ENCODE measurements at regions not wholly inside any gene's neighbourhood (a gene's known extent, or its start where the extent isn't known, plus 50 kb on each side); places are given as distances from the start of the nearest gene placed in this dataset.
"Not testable (repeated sequence)": the region's sequence is repeated elsewhere in the genome, so short reads cannot be mapped to it uniquely, and the experiment has no call there.

DNA sequence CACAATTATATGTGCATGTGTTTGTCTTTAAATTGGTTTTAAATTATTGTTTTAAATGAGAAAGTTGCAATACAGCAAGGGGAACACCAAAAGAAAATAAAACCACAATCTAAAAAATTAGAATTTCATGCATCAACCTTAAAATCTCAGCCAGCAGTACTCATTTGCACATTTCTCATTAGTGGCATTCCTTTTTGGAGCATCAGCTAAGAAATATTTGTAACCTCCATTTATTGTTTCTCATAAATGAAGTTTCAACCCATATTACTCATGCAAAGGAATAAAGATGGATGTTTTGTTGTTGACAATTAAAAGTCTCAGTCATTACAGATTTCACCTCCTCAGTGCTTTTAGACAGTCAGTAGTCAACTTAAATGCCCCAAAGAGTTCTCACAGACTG, 160.1 kb downstream of the TBX15 start:
- no peak for DNase-seq

DNA sequence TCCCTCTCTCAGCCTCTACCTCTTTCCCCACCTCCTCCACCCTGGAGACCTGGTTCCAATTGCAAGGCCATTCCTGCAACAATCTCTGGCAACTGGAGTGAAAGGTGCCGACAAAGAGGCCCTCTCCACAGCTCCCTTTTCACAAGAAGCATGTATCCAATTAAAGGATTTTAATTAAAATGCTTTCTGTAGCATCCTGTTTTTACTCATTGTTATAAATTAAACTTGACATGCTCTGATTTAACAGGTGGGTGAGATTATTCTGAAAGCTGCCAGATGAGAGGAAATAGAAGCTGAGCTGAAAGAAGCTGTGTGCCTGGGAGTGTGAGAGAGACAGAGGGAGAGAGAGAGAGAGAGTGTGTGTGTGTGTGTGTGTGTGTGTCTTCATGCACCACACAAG, 160.5 kb downstream of the TBX15 start:
- no peak for DNase-seq

DNA sequence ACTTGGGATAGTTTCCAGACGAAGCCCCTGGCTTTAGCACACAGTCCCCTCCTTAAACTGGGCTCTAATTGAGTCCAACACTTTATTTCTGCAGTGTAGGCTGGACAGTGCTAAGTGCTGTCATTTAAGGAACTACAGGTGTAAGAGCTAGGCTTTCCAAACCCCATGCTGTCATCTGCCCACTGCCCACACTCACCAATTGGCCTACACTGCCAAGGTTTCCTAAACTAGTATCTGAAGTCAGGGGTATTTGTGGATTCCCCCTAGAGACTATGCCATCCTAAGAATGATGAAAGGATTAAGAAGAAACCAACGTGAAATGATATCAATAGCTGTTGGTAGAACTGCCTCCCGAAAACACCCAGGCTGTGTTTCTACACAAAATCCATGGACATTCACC, 160.9 kb downstream of the TBX15 start:
- DNase-seq, result no peak

DNA sequence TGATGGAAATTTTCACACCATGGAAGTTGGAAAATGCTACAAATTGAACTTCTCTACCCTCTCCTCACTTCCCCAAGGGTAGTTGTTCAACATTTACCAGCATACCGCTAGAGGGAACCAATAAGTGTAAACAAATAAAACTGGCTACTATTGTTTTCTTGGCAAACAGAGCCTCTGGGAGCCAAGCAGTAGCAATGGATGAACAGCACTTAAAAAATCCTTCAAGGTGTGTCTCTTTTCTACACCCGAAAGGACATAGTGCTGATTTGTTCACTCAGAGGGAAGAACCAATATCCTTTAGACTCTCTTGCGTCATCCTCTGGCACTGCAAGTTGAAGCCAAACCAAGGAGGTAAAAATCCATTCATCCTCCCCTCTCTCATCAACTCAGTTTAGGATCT, 161.5 kb downstream of the TBX15 start:
- no peak for DNase-seq

DNA sequence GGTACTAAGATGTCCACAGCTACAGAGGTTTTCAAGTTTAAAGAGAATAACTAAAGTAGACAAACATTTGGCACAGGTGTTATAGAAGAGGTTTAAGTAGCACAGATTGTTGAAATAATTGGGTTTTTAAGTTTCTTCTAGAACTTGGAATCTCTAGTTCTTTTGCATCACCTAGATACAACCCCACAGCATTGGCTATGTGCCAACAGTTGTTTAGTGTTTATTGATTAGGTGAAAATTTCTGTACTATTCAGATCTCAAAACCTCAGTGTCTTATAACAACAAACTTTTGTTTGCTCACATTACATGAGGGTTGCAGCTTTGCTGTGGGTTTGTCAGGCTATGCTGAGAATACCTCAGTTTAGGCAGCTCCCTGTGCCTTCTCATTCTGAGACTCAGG, 162.5 kb downstream of the TBX15 start:
- DNase-seq, result no peak

DNA sequence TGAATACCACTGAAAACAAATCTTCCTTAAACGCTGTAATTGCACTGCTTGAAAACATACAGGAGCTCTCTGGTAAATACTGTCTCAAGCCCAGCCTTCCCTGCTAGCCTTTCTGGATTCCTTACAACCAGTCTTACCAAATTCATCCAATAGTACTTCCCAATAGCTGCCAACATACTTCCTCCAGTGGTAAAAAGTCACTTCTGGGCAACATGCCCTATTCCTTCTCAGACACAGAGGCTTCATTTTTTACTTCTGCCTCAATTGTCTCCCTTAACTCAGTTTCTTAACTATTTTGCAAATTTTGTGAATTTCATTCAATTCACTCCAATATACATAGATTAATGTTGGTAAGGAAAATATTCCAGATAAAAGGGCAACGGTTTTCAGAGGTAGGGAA, 166.3 kb downstream of the TBX15 start:
- DNase-seq, result no peak

DNA sequence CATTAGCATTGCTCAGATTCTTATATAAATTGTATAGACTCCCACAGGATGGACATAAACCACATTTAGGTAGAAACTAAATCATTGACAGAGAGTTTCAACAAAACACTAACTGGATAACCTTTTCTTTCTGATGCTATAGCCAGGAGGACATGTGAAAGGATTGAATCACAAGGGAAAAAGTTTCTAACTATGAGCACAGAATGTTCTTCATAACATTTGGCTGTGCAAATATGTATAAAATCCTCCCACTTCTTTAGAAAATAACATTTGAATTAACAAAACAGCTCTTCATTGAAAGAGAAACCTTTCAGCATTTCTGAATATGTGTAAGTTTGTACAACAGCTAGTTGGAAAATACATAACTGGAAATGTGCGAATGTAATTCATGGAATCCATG, 167.3 kb downstream of the TBX15 start:
- no peak for DNase-seq

DNA sequence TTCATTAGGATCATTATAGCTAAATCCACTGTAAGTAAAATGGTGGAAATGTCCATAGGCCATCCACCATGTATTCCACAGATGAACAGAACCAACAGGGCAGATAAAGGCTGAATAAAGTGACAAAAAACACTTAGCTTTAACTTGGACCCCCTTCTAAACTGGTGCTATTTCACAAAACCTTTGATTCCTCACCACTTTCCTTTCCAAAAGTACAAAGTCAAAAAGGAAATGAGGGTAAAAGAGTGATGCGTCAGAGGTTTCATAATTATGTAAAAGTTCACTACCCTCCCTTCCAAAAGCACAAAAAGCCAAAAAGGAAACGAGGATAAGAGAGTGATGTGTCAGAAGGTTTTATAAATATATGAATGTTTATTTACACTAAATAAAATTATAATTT, 172.2 kb downstream of the TBX15 start:
- no peak for DNase-seq

DNA sequence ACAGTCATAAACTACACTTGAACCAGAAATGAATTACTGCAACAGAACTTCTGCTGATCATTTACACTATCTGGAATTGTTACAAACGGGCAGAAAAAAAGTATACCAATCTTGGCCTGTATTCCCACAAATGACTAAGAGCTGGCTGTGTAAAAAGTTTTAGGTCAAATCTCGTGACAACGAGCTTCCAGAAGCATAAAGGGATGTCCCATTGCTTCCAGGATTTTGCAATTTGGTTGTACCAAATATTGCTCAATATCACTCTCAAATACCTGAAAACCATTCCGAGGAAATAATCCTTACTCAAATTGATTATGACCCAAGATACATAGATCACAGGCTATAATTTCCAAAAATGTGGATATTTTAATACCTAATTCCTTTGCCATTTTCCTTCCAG, 175.6 kb downstream of the TBX15 start:
- no peak for DNase-seq

DNA sequence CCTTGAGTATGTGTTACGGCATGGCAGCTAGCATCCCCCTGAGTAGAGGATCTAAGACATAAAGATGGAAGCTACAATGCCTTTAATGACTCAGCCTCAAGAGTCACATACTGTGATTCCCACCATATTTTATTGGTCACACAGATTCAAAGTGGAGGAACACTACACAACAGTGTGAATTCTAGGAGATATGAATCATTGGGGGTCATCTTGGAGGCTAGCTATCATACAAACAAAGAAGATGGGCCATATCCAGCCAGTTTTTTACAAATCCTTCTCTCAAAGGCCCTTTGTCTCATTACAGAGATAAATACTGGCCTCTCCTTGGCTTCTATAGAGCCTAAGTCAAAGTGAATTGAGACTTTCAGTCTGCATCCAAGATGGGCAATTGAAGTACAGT, 177.0 kb downstream of the TBX15 start:
- DNase-seq, result no peak

DNA sequence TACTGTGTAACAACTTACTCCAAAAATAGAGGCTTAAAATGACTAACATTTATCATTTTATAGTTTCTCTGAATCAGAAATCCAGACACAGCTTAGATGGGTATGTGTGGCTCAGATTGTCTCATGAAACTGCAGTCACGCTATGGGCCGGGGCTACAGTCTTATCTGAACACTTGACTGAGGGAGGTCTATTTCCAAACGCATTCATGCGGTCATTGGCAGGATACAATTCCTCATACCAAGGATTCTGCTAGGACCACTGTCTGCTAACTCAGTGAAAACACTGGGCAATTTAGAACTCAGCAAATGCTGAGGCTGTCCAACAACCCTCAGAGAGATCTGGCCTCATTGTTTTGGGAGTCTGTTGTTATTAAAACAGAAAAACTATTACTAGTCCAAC, 178.6 kb downstream of the TBX15 start:
- DNase-seq, result no peak

DNA sequence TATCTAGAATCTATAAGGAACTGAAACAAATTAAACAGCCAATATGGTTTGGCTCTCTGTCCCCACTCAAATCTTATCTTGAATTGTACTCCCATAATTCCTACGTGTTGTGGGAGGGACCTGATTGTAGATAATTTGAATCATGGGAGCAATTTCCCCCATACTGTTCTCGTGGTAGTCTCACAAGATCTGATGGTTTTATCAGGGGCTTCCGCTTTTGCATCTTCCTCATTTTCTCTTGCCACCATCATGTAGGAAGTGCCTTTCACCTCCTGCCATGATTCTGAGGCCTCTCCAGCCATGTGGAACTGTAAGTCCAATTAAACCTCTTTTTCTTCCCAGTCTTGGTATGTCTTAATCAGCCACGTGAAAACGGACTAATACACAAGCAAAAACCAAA, 185.0 kb downstream of the TBX15 start:
- DNase-seq, result not testable (repeated sequence)

DNA sequence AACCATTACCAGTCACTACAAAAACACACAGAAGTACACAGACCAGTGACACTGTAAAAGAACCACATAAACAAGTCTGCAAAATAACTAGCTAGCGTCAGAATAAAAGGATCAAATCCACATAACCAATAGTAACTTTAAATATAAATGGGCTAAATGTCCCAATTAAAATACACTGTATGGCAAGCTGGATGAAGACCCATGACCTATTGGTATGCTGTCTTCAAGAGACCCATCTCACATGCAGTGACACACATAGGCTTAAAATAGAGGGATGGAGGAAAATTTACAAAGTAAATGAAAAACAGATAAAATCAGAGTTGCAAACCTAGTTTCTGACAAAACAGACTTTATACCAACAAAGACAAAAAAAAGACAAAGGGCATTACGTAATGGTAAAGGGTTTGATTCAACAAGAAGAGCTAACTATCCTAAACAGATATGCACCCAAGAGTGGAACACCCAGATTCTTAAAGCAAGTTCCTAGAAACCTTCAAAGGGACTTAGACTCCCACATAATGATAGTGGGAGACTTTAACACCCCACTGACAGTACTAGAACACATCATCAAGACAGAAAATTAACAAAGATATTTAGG, 196.9 kb downstream of the TBX15 start:
- DNase-seq, result no peak

DNA sequence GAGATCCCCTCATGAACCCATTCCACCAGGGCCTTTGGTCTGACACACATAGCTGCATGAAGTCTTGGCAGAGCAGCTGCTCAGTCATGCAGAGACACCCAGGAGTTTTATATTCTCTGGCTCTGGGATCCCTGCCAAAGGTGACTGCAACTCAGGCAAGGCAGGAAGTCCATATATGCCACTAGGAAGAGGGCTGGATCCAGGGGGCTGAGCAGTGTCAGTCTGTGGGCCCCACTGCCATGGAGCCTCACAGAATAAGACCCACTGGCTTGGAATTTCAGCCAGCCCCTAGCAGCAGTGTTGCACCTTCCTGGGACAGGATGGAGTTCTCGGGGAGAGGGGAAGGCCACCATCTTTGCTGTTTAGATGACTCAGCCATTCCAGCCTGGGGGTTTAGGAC, 199.7 kb downstream of the TBX15 start:
- no peak for DNase-seq

DNA sequence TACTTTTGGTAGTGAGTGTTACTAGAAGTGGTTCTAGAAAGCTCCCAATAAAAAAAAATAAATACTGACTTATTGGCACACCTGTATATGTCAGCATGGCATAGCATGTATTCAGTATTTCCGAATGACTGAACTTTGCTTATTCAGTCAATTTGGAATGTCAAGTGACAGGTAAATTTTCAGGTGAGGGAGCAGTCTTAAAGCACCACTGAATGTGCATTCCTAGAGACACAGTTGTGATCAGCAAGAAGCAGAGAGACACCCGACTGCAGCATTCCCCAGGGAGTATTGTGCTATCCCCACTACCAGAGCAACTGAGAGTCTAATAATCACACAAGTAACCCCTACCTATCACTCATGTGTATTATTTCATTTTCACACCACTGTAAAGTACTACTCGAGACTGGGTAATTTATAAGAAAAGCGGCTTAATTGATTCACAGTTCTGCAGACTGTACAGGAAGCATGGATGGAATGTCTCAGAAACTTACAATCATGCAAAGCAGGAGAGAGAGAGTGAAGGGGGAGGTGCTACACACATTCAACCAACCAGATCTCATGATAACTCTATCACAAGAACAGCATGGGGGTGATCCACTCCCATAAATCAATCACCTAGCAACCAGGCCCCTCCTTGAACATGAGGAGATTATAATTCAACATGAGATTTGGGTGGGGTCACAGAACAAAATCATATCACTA, 201.5 kb downstream of the TBX15 start:
- DNase-seq, result no peak

DNA sequence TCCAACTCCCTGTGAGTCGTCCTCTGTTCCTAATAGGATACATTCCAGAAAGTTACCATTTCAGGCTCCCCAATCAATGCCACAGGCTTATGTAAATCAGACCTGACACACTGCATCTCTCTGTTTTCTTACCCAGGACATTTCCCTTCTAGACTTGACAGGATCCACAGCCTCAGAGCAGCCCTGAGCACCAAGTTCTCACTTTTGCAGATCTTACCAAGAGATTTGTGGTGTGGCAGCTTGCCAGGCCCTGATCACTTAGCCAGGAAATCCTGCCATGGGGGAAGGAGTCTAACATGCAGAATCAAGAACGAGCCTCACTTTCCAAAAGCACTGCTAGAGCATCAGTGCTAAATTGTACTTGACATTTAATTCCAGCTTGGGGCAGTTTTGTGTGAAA, 202.9 kb downstream of the TBX15 start:
- DNase-seq, result no peak

DNA sequence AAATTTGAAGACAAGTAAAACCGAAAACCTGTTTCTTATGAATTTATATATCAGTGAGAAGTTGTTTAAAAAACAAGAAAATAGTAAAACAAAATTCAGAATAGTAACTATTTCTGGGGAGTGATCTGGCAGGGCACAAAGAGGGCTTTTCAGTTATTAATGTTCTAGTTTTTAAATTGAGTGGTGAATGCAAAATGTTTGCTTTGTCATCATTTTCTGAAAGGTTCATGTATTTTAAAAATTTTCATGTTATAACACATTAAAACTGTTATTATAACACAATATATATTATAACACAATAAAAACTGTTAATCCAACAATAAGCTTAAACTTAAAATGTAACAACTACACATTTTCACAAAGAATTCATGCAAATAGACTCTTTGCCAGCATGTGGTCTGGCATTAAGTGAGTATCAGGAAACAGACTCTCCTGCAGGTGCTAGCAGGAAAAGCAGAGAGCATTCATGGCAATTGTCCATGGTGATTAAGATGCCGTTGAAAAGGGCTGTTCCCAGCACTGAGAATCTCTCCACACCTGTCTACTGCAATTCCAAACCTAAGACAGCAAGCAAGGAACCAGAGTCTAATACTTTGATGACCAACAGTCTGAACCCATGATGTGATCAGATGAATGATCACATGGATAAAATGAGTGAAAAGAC, 204.9 kb downstream of the TBX15 start:
- no peak for DNase-seq

DNA sequence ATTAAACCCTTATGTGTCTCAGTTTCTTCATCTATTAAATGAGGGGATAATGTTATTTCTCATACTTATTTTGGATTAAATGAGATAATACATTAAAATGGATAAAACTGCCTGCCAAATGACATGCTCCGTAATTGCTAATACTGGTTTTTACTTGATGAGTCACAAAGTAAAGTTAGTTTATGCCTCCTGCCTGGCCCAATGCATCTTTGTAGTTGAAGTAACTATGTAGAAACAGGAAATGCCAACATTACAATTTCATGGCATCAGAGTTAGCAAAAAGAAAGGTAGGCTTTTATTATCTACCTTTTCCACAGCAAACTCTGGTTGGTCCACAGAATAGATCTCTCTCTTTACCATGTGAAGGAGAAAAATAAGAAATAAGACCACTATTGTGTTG, 214.5 kb downstream of the TBX15 start:
- no peak for DNase-seq

DNA sequence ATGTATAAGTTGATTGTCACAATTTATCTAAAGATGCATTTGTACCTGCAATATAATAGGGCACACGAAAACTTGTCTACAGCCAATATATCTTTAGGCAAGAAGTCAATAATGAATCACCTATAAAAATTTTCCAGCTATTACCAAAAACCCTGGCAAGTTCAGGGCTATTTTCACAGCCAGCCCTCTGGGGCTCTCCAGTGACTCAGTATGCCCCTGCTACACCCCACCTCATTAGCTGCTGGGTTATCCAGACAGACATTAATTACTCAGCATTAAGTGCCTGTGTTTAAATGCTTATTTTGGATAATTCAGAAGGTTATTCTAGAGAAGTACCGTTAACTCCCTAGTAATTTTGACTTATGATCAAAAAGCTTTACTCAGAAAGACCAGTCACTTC, 220.2 kb downstream of the TBX15 start:
- no peak for DNase-seq

DNA sequence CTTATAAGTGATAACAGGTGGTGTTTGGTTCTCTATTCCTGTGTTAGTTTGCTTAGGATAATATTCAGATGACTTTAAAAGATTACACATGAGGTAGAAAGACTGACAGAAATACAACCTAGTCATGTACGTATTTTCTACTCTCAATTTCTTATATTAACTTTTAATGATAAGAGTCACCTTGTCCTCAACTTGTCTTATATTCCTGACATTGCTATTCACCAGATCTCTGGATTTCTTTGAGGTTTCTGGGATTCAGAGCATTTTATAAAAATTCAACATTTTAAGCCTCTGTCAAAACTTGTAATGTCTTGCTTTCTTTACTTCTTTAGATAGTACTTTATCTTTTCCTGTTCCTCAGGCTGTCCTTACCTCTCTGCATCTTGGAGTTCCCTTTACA, 234.2 kb downstream of the TBX15 start:
- no peak for DNase-seq

DNA sequence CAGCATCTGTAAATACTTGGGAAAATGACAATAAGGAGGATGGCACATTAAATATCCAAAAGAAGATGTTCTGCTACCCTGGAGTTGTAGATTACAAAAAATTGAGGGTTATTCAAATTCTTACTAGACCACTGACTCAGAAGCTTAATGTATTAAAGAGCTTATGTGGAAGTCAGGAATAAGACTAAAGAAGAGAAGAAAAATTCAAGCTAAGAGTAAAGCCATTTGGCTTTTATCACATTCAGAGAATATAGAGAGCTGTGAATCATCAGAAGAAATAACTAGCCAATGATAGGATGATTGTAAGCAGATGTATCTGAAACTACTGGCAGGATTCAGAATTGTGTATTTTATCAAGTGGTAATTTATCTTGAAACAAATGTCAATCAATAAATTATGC, 237.0 kb downstream of the TBX15 start:
- DNase-seq, result no peak

DNA sequence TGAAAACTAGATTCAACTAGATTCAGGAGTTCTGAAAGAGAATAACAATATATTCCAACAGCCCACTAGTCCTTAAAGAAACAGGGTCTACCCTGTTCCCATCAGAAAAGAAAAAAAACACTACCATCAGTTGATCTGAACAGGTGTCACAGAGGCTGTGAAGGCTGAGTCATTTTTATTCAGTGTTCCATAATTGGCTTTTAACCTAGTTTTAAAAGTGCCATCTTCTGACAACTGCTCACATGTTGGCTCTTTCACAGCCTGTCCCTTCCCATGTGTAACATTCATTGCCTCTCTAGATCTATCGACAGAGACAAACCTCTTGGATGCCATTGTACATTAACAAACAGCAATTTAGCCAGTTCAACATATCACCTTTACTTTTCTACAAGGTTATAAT, 243.7 kb downstream of the TBX15 start:
- no peak for DNase-seq

DNA sequence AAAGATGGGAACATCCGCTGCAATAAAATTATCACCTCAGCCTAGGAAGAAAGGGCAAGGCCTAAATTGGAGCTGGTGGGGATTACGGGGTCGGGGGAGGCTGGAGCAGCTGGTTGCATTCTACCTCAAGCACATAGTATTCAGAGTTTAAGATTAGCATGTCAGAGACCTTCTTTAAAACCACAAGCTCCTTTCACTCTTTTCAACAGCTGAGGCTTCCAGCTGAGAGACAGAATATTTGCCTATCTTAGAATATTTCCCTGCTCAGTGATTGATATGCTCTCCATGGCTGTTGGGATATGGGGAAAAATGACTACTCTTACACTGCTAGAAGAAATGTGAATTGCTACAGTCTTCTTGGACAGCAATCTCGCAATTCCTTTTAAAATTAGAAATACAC, 248.6 kb downstream of the TBX15 start:
- DNase-seq, result no peak

DNA sequence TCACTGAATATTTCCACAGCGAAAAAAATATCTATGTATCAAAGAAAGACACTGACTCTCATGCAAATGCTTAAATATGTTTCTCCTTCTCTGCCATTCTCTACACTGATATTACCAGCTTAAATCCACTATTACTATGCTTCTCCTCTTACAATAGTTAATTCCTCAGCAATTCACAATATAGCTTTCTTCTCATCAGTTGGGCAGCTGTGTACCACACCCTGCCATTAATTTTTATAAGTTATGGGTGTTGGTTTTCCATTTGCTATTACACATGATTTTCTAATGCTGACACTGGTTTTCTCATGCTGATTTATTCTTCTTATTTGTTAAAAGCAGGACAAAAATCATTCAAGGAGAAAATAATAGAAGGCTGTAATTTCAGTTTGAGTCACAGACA, 251.8 kb downstream of the TBX15 start:
- DNase-seq, result no peak

All from right lung (tissue), 2 donors.